T-helper 2 cell treated with Interferon-gamma antibody and Interleukin-4, amounts not matched to agents 100 ng/mL and 5 ng/mL, for 36 hours (primary cell): ENCODE measurements at regions not wholly inside any gene's neighbourhood (a gene's known extent, or its start where the extent isn't known, plus 50 kb on each side); places are given as distances from the start of the nearest gene placed in this dataset.
"Not testable (repeated sequence)": the region's sequence is repeated elsewhere in the genome, so short reads cannot be mapped to it uniquely, and the experiment has no call there.

Experiments
- intact Hi-C: fragments of 100-400 bp; cut with micrococcal nuclease; formaldehyde crosslinking; loops from one replicate; pipeline ENCODE4 v1.15.1; 2023

DNA sequence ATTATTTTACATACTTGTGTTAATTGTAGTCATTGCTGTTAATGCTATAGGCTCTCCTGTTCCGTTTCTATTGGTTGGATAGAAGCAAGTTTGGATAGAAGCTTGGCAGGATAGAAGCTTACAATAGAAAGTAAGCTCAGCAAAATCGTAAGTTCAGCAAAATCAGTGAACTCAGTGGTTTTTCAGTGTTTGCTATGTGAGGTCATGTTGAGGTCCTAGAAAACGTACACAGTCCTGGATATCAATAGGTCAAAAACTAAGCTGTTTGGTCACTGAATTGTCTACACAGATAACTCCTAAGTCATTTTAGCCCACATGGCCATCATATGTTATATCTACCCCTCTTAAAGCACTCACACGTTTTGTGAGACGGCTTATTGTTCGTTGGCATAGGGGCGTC lies 299.4 kb downstream of the MAN2A1 start:
- intact Hi-C loops, result no loop called here

GRCh38 chr5:109989994-109990722 lies 300.4 kb downstream of the MAN2A1 start:
- intact Hi-C loops, result no loop called here

GRCh38 chr5:109990723-109991359 lies 301.1 kb downstream of the MAN2A1 start:
- intact Hi-C loops, result no loop called here

GRCh38 chr5:109992264-109992915 lies 302.7 kb downstream of the MAN2A1 start:
- intact Hi-C loops, result no loop called here

DNA sequence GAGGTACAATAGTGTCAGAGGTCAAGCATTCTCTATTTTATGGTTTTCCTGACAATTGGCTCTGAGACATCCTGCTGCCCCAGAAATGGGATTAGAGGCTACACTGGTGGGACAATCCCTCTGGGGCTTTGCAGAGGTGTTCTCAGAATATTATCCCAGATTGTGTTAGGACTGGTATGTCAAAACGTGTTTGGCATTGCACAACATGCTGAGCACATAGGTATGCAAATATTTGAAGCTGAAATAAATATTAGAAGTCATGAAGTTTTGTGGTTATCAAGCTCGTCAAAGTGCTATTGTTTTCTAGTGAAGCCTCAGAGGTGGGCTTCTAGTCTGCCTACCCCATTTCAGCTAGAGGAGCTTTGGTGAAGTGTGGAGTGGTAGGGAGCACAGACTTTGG lies 304.4 kb downstream of the MAN2A1 start:
- intact Hi-C loops, result no loop called here

- intact Hi-C loops, result no loop called here
Measured at GRCh38 chr5:109996246-109996645, 306.5 kb downstream of the MAN2A1 start.

- intact Hi-C loops, result no loop called here
Measured at GRCh38 chr5:109997161-109997560, 307.4 kb downstream of the MAN2A1 start.

DNA sequence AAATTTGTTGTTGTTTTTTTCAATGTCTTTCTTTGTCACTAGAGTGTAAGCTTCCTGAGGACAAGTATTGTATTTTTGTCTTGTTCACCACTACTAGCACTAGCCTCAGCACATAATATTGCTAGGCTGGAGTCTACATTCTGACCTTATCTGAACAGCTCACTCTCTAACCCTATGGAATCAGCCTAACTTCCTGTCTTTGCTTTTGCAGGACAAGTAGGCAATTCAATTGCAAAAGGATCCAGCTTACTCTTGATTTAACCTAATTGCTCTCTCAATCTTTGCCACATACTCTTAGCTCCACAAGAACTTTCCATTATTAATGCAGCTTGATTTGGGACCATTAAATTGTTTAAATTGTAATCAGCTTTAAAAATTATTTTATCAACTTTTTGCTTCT lies 308.5 kb downstream of the MAN2A1 start:
- intact Hi-C loops, result no loop called here

DNA sequence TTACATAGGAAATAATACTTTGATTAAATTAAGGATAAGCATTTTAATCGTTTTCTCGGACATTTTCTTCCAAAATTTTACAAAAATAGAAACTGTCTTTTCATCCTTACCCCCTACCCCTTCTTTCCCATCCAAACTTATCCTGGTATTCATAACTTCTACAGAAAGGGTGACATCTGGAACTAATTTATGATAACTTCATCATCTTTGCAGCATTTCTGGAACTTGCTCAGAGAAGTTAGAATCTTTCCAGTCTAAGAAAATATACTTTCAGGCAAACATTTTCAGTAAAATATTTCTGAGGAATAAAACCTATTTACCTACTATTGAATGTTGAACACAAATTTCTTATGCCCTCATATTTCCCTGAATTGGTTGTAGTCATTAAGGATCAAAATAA lies 309.0 kb downstream of the MAN2A1 start:
- intact Hi-C loops, result no loop called here

- intact Hi-C loops, result no loop called here
Measured at GRCh38 chr5:110001648-110002047, 311.9 kb downstream of the MAN2A1 start.

GRCh38 chr5:110002652-110003051 lies 312.9 kb downstream of the MAN2A1 start:
- intact Hi-C loops, result no loop called here

DNA sequence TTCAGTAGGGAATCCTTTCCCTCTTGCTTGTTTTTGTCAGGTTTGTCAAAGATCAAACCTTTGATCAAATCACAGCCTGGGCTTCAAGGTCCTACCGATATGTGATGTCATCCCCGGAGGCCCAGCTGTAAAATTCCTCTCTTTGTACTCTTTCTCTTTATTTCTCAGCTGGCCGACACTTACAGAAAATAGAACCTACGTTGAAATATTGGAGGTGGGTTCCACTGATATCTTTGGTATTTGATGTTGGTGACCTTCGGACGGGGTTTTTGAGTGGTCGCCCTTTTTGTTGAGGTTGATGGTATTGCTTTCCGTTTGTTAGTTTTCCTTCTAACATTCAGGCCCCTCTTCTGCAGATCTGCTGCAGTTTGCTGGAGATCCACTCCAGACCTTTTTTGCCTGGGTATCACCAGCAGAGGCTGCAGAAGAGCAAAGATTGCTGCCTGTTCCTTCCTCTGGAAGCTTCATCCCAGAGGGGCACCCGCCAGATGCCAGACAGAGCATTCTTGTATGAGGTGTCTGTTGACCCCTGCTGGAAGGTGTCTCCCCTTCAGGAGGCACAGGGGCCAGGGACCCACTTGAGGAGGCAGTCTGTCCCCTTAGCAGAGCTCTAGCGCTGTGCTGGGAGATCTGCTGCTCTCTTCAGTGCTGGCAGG lies 316.3 kb downstream of the MAN2A1 start:
- intact Hi-C loops, result not testable (repeated sequence)

GRCh38 chr5:110007101-110007500 lies 317.4 kb downstream of the MAN2A1 start:
- intact Hi-C loops, result no loop called here

DNA sequence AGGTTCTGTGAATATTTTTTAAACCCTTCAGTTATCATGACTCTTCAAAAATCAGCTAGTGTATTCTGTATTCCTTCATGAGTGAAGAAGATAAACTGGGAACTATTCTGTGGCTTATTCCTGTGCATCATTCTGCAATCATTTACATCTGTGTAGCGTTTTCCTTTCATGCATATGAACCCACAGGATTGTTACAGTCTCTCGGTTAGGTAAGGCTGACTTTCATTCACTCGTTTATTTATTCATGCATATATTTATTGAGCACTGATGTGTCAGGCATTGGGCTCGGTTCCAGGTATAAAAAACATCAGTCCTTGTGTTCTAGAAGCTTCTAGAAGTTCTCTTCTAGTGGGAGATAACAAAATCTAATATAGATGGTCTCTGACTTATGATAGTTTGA lies 318.4 kb downstream of the MAN2A1 start:
- intact Hi-C loops, result no loop called here

DNA sequence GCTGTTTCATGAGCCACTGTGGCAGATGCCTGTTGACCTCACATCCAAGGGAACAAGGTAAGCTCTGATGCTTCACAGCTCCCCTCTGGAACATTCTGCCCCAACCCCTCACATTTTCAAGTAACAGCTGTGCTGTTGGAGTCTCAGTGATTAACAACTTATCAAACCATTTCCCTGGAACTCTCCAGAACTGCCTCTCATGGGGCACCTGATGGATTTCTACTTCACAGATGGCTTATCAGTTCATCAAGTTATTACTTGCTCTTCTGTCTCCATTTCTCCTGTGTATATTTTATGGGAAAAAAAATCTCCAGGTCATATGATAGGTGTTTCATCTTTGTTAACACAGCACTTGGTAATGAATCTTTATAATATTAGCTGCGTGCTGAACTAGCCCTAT lies 322.4 kb downstream of the MAN2A1 start:
- intact Hi-C loops, result no loop called here

GRCh38 chr5:110013017-110013416 lies 323.3 kb downstream of the MAN2A1 start:
- intact Hi-C loops, result no loop called here

GRCh38 chr5:110017854-110018253 lies 328.1 kb downstream of the MAN2A1 start:
- intact Hi-C loops, result no loop called here

GRCh38 chr5:110018509-110018908 lies 328.8 kb downstream of the MAN2A1 start:
- intact Hi-C loops, result no loop called here

GRCh38 chr5:110019119-110019518 lies 329.4 kb downstream of the MAN2A1 start:
- intact Hi-C loops, result no loop called here

DNA sequence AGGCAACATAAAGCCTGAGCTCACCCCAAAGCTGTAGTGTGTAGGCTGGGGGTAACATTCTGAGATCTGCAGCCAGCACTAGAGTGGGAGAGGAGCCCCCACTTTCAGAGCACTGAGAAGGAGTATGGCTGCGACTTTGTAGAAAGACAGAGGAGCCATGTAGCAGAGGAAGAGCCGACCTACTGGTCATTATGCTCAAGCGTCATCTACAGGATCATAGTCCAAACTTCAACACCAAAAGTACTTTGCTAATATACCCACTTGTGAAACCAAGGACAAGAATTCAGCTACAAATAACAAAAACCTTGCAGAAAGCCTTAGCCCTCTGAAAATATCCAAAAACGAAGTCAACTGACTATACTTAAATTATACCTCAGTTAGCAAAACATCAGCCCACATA lies 330.1 kb downstream of the MAN2A1 start:
- intact Hi-C loops, result no loop called here

DNA sequence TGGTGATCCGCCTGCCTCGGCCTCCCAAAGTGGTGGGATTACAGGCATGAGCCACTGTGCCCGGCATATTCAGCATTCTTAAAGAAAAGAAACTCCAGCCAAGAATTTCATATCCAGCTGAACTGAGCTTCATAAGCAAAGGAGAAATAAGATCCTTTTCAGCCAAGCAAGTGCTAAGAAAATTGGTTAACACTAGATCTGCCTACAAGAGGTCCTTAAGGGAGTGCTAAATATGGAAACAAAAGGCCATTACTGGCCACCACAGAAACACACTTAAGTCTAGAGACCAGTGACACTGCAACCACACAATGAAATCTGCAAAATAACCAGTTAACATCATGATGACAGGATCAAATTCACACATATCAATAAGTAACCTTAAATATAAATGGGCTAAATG lies 331.5 kb downstream of the MAN2A1 start:
- intact Hi-C loops, result no loop called here

DNA sequence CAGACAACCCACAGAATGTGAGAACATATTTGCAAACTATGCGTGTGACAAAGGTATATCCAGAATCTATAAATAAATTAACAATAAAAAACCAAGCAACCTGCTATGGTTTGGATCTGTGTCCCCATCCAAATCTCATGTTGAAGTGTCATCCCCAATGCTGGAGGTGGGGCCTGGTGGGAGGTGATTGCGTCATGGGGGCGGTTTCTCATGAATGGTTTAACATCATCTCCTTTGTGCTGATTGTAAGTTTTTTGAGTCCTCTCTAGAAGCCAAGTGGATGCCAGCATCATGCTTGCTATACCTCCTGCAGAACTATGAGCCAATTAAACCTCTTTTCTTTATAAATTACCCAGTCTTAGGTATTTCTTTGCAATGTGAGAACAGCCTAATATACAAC lies 335.4 kb downstream of the MAN2A1 start:
- intact Hi-C loops, result no loop called here
